Endothelial cell of umbilical vein (primary cell): ENCODE measurements at regions not wholly inside any gene's neighbourhood (a gene's known extent, or its start where the extent isn't known, plus 50 kb on each side); places are given as distances from the start of the nearest gene placed in this dataset.

Experiments
- BruUV-seq: library from RNA; stranded (reverse); fragments of 400-500 nt; replicated peaks from 2 replicates; lab custom pipeline; 2021; lab: Mats Ljungman, UMichigan
- CTCF ChIA-PET: fragments of 300-600, 350-600 bp; sonication (Branson Sonifier 250); formaldehyde crosslinking; loops from one replicate; lab custom pipeline; 2021; ENCODE audit warnings: antibody characterized with exemption, inconsistent platforms; lab: Charles Lee
- POLR2A ChIA-PET: fragments of 300-600, 350-600 bp; sonication (Branson Sonifier 250); formaldehyde crosslinking; loops from one replicate; lab custom pipeline; 2021; ENCODE audit warnings: antibody characterized with exemption, inconsistent platforms; lab: Charles Lee
- DNase-seq: peaks from one replicate; pipeline ENCODE4 v3.0.0-alpha.2; 2011; ENCODE audit warnings: low read depth, low spot score
- FAIRE-seq: peaks from 2 replicates; lab custom pipeline; 2011; peaks lifted over from hg19 to GRCh38; lab: Jason Lieb, UNC
- H2AFZ ChIP-seq: 2 replicates; pipeline ENCODE4 v1.6.0; 2012; ENCODE audit warnings: low read depth, low read length, control low read depth, inconsistent platforms
- H3K27ac ChIP-seq: 2 replicates; pipeline ENCODE4 v1.5.1; 2011; ENCODE audit warnings: low read depth, mild to moderate bottlenecking, control low read depth, low read length, moderate library complexity; ENCODE audit not compliant: insufficient read depth
- H3K27me3 ChIP-seq, 2 experiments: 2 replicates each; pipeline versions ENCODE4 v1.6.0 to v1.6.1; 2011; ENCODE audit warnings: low read length in 2 of 2, mixed read lengths in 1 of 2; ENCODE audit not compliant: control insufficient read depth in 2 of 2, insufficient read depth in 2 of 2
- H3K36me3 ChIP-seq, 2 experiments: 2 replicates in 1 of 2; 3 replicates in 1 of 2; pipeline ENCODE4 v1.5.1; 2011; ENCODE audit warnings: low read length in 2 of 2, mild to moderate bottlenecking in 1 of 2, moderate library complexity in 1 of 2; ENCODE audit not compliant: control insufficient read depth in 2 of 2, insufficient read depth in 2 of 2; ENCODE audit errors: extremely low read depth in 1 of 2
- H3K4me1 ChIP-seq: 3 replicates; pipeline ENCODE4 v1.5.1; 2011; ENCODE audit warnings: mild to moderate bottlenecking, low read length; ENCODE audit not compliant: control insufficient read depth, insufficient read depth; ENCODE audit errors: extremely low read depth
- H3K4me2 ChIP-seq: 2 replicates; pipeline ENCODE4 v1.6.1; 2011; ENCODE audit warnings: low read length, control low read depth, mixed read lengths; ENCODE audit not compliant: insufficient read depth
- H3K4me3 ChIP-seq, 3 experiments: fragments of 200-600 bp in 1 of 3; sonication (generic), shearing (Covaris generic) in 1 of 3; replicated peaks in 1 of 3; 2 replicates each; pipeline ENCODE4 v1.5.1; 2011 to 2016; ENCODE audit warnings: control low read depth in 3 of 3, low read length in 3 of 3, mild to moderate bottlenecking in 2 of 3, inconsistent platforms in 1 of 3, low read depth in 1 of 3, moderate library complexity in 1 of 3; ENCODE audit not compliant: insufficient read depth in 1 of 3
- H3K79me2 ChIP-seq: 2 replicates; pipeline ENCODE4 v1.6.0; 2012; ENCODE audit warnings: low read length, inconsistent platforms; ENCODE audit not compliant: control insufficient read depth, insufficient read depth
- H3K9ac ChIP-seq: replicated peaks from 2 replicates; pipeline ENCODE3; 2011; ENCODE audit warnings: low read length, control low read depth; ENCODE audit not compliant: insufficient read depth; ENCODE audit errors: extremely low read depth
- H3K9me1 ChIP-seq: replicated peaks from 3 replicates; pipeline ENCODE4 v1.6.0; 2011; ENCODE audit warnings: mild to moderate bottlenecking, low read length; ENCODE audit not compliant: control insufficient read depth, insufficient read depth; ENCODE audit errors: extremely low read depth
- H3K9me3 ChIP-seq: replicated peaks from 2 replicates; pipeline ENCODE4 v1.5.1; 2012; ENCODE audit warnings: low read length, inconsistent platforms; ENCODE audit not compliant: control insufficient read depth, insufficient read depth
- H4K20me1 ChIP-seq: replicated peaks from 2 replicates; pipeline ENCODE3; 2011; ENCODE audit warnings: mild to moderate bottlenecking, low read length; ENCODE audit not compliant: control insufficient read depth, insufficient read depth; ENCODE audit errors: extremely low read depth
- CTCF ChIP-seq, 2 donors: IDR thresholded peaks; 1 replicate in 1 of 2; 2 replicates in 1 of 2; pipeline ENCODE4 v1.5.1; 2011; ENCODE audit warnings: low read length in 2 of 2, mild to moderate bottlenecking in 2 of 2, moderate library complexity in 2 of 2, control low read depth in 1 of 2, inconsistent platforms in 1 of 2, low read depth in 1 of 2; ENCODE audit not compliant: insufficient read depth in 1 of 2; ENCODE audit errors: extremely low read depth in 1 of 2
- EZH2 ChIP-seq: IDR thresholded peaks from 2 replicates; pipeline ENCODE4 v1.6.1; 2012; ENCODE audit warnings: borderline replicate concordance, low read depth, mild to moderate bottlenecking, moderate library complexity, low read length, inconsistent platforms; ENCODE audit not compliant: severe bottlenecking
- FOS ChIP-seq: IDR thresholded peaks from 2 replicates; pipeline ENCODE4 v1.6.1; 2011; ENCODE audit warnings: mild to moderate bottlenecking, low read length, moderate library complexity, borderline replicate concordance; ENCODE audit not compliant: insufficient read depth
- GATA2 ChIP-seq: IDR thresholded peaks from 2 replicates; pipeline ENCODE4 v1.7.0; 2011; ENCODE audit warnings: low read depth, mild to moderate bottlenecking, moderate library complexity, mixed read lengths, low read length; ENCODE audit not compliant: insufficient read length, insufficient read depth
- JUN ChIP-seq: IDR thresholded peaks from 2 replicates; pipeline ENCODE4 v1.6.1; 2011; ENCODE audit warnings: borderline replicate concordance, low read depth; ENCODE audit not compliant: insufficient read length, insufficient read depth
- MAX ChIP-seq: IDR thresholded peaks from 2 replicates; pipeline ENCODE4 v1.6.1; 2011; ENCODE audit not compliant: insufficient read depth, insufficient read length
- MYC ChIP-seq: IDR thresholded peaks from one replicate; pipeline ENCODE4 v1.6.1; 2011; ENCODE audit warnings: mild to moderate bottlenecking, low read depth, low read length
- POLR2A ChIP-seq: IDR thresholded peaks from 2 replicates; pipeline ENCODE4 v1.6.1; 2012; ENCODE audit warnings: low read depth, mild to moderate bottlenecking, control low read depth, low read length
- POLR2AphosphoS5 ChIP-seq: IDR thresholded peaks from 2 replicates; pipeline ENCODE4 v1.6.1; 2012; ENCODE audit warnings: low read depth, mild to moderate bottlenecking, control low read depth, low read length, moderate library complexity; ENCODE audit not compliant: insufficient read depth
- dilution Hi-C: fragments of 300-500 bp; cut with MboI; formaldehyde crosslinking; loops from one replicate; pipeline ENCODE4 v1.15.0; 2019; ENCODE audit warnings: low sequenced_read_pairs; ENCODE audit not compliant: extremely low pct_ligation_motif_present
- intact Hi-C: fragments of 100-400 bp; cut with micrococcal nuclease; formaldehyde crosslinking; loops from one replicate; pipeline ENCODE4 v1.10.0; 2022

- CTCF ChIA-PET: no interaction called here
- Histone ChIP-seq H3K27me3 (no peaks in the 10 kb centered on the region), H3K9me3 (peaks cover 5% of the 10 kb centered on the region)
Measured at GRCh38 chr20:55741801-55742200, 263.5 kb downstream of the CBLN4 start.

More at GRCh38 chr20:55741801-55742200, 263.5 kb downstream of the CBLN4 start:
- TF ChIP-seq JUN (no peak), FOS (no peak), POLR2A (no peak), CTCF (IDR thresholded peaks at IDR 0.05; ENCODE audit: extremely low read depth in 1 of 2, insufficient read depth in 1 of 2, low read depth in 1 of 2, low read length in 2 of 2) (no peak), POLR2AphosphoS5 (no peak), GATA2 (no peak), MAX (no peak), EZH2 (no peak), MYC (no peak)
- Histone ChIP-seq H4K20me1 (no peaks in the 10 kb centered on the region), H2AFZ (no peak overlapping the region), H3K79me2 (no peaks in the 10 kb centered on the region), H3K4me3 (no peak overlapping the region), H3K9ac (no peak overlapping the region), H3K9me1 (no peaks in the 10 kb centered on the region), H3K4me1 (no peaks in the 10 kb centered on the region), H3K4me2 (no peak overlapping the region), H3K36me3 (no peaks in the 10 kb centered on the region), H3K27ac (no peak overlapping the region)
- BruUV-seq: no TSS peak
- FAIRE-seq (no peak), DNase-seq (no peak)
- intact Hi-C loops (no loop called here), dilution Hi-C loops (no loop called here)
- POLR2A ChIA-PET: no interaction called here
